ENCODE measurements at regions not wholly inside any gene's neighbourhood (a gene's known extent, or its start where the extent isn't known, plus 50 kb on each side); places are given as distances from the start of the nearest gene placed in this dataset.
"Not testable (repeated sequence)": the region's sequence is repeated elsewhere in the genome, so short reads cannot be mapped to it uniquely, and the experiment has no call there.

GRCh38 chr6:74891349-74891831 lies 314.5 kb downstream of the COL12A1 start:
- H3K36me3 ChIP-seq, result no peaks in the 10 kb centered on the region
- H3K4me3 ChIP-seq (ENCODE audit: low read depth, low read length), result no peak overlapping the region
- DNase-seq, result no peak
- no peaks in the 10 kb centered on the region for H3K9me3 ChIP-seq
- H3K4me1 ChIP-seq, result no peaks in the 10 kb centered on the region
- H3K27me3 ChIP-seq, result no peaks in the 10 kb centered on the region
- TF ChIP-seq CTCF (IDR thresholded peaks at IDR 0.05; ENCODE audit: low read depth, low read length), result no peak

GRCh38 chr6:74889635-74890034 lies 316.2 kb downstream of the COL12A1 start:
- Histone ChIP-seq H3K4me3 (ENCODE audit: low read depth, low read length) (no peak overlapping the region), H3K9me3 (no peaks in the 10 kb centered on the region), H3K4me1 (no peaks in the 10 kb centered on the region), H3K27me3 (no peaks in the 10 kb centered on the region), H3K36me3 (no peaks in the 10 kb centered on the region)
- no peak for DNase-seq
- TF ChIP-seq CTCF (IDR thresholded peaks at IDR 0.05; ENCODE audit: low read depth, low read length), result no peak

- not testable (repeated sequence) for H3K36me3 ChIP-seq; H3K27me3 ChIP-seq; H3K4me1 ChIP-seq; H3K9me3 ChIP-seq; DNase-seq; H3K4me3 ChIP-seq (ENCODE audit: low read depth, low read length)
These were observed 317.1 kb downstream of the COL12A1 start for GRCh38 chr6:74888741-74889140.

- no peaks in the 10 kb centered on the region for H3K36me3 ChIP-seq
- no peaks in the 10 kb centered on the region for H3K27me3 ChIP-seq
- H3K9me3 ChIP-seq, result no peaks in the 10 kb centered on the region
- H3K4me1 ChIP-seq, result no peaks in the 10 kb centered on the region
- H3K4me3 ChIP-seq (ENCODE audit: low read depth, low read length), result no peak overlapping the region
- no peak for DNase-seq
- no peak for TF ChIP-seq CTCF (IDR thresholded peaks at IDR 0.05; ENCODE audit: low read depth, low read length)
These were observed 325.9 kb downstream of the COL12A1 start for GRCh38 chr6:74879976-74880375.

- DNase-seq, result no peak
- H3K36me3 ChIP-seq, result no peaks in the 10 kb centered on the region
- no peak overlapping the region for H3K4me3 ChIP-seq (ENCODE audit: low read depth, low read length)
- H3K9me3 ChIP-seq, result no peaks in the 10 kb centered on the region
- H3K27me3 ChIP-seq, result no peaks in the 10 kb centered on the region
- no peaks in the 10 kb centered on the region for H3K4me1 ChIP-seq
- no peak for TF ChIP-seq CTCF (IDR thresholded peaks at IDR 0.05; ENCODE audit: low read depth, low read length)
These were observed 326.6 kb downstream of the COL12A1 start for GRCh38 chr6:74879234-74879633.

GRCh38 chr6:74875193-74875592 lies 330.7 kb downstream of the COL12A1 start:
- Histone ChIP-seq H3K27me3 (no peaks in the 10 kb centered on the region), H3K36me3 (no peaks in the 10 kb centered on the region), H3K4me3 (ENCODE audit: low read depth, low read length) (no peak overlapping the region), H3K4me1 (no peaks in the 10 kb centered on the region), H3K9me3 (no peaks in the 10 kb centered on the region)
- DNase-seq, result no peak
- no peak for TF ChIP-seq CTCF (IDR thresholded peaks at IDR 0.05; ENCODE audit: low read depth, low read length)
